Activated CD8-positive, alpha-beta memory T cell treated with anti-CD3 and anti-CD28 coated beads for 36 hours (primary cell): ENCODE measurements at regions not wholly inside any gene's neighbourhood (a gene's known extent, or its start where the extent isn't known, plus 50 kb on each side); places are given as distances from the start of the nearest gene placed in this dataset.

Experiments
- CTCF ChIA-PET: fragments of 350-600 bp; sonication (Branson Sonifier 250); formaldehyde crosslinking; loops from one replicate; lab custom pipeline; 2021; ENCODE audit warnings: antibody characterized with exemption; lab: Charles Lee
- POLR2A ChIA-PET: fragments of 350-600 bp; sonication (Branson Sonifier 250); formaldehyde crosslinking; loops from one replicate; lab custom pipeline; 2021; ENCODE audit warnings: antibody characterized with exemption; lab: Charles Lee

- ChIA-PET CTCF (no interaction called here), POLR2A (no interaction called here)
Observed at GRCh38 chr13:26824581-26824980, 64.0 kb upstream of the GPR12 start.

GRCh38 chr13:26822146-26822545 lies 61.6 kb upstream of the GPR12 start:
- CTCF ChIA-PET, result no interaction called here
- POLR2A ChIA-PET, result no interaction called here

GRCh38 chr13:26821672-26822071 lies 61.1 kb upstream of the GPR12 start:
- CTCF ChIA-PET, result no interaction called here
- POLR2A ChIA-PET, result no interaction called here

- POLR2A ChIA-PET, result no interaction called here
- CTCF ChIA-PET, result no interaction called here
Observed at GRCh38 chr13:26820871-26821270, 60.3 kb upstream of the GPR12 start.

- CTCF ChIA-PET, result no interaction called here
- POLR2A ChIA-PET, result no interaction called here
Observed at GRCh38 chr13:26819046-26819445, 58.5 kb upstream of the GPR12 start.

- CTCF ChIA-PET, result no interaction called here
- POLR2A ChIA-PET, result no interaction called here
Observed at GRCh38 chr13:26816881-26817280, 56.3 kb upstream of the GPR12 start.

- CTCF ChIA-PET, result no interaction called here
- POLR2A ChIA-PET, result no interaction called here
Observed at GRCh38 chr13:26813980-26814348, 53.4 kb upstream of the GPR12 start.

GRCh38 chr13:26813321-26813979 lies 52.9 kb upstream of the GPR12 start:
- ChIA-PET POLR2A (no interaction called here), CTCF (no interaction called here)

- ChIA-PET CTCF (no interaction called here), POLR2A (no interaction called here)
Observed at GRCh38 chr13:26811581-26811980, 51.0 kb upstream of the GPR12 start.
